Activated CD8-positive, alpha-beta memory T cell treated with anti-CD3 and anti-CD28 coated beads, Interleukin-2, amount 10 ng/mL, durations not matched to agents 7 days and 5 days (primary cell): ENCODE measurements at regions not wholly inside any gene's neighbourhood (a gene's known extent, or its start where the extent isn't known, plus 50 kb on each side); places are given as distances from the start of the nearest gene placed in this dataset.

ENCODE experiments used
- ATAC-seq: fragments of 150-1000 bp; cut with Tn5 transposase; one replicate; pipeline ENCODE4 v1.10.0; 2021; ENCODE audit warnings: moderate library complexity
- CTCF ChIA-PET: fragments of 350-600 bp; sonication (Branson Sonifier 250); formaldehyde crosslinking; loops from one replicate; lab custom pipeline; 2021; ENCODE audit warnings: antibody characterized with exemption; lab: Charles Lee
- DNase-seq: peaks from one replicate; pipeline ENCODE4 v3.0.0-alpha.2; 2020
- H3K27ac Mint-ChIP-seq: one replicate; pipeline ENCODE4 v1.8.0; 2021; ENCODE audit warnings: mild to moderate bottlenecking, mixed read lengths
- H3K27me3 Mint-ChIP-seq: one replicate; pipeline ENCODE4 v1.8.0; 2021; ENCODE audit warnings: mixed read lengths
- H3K36me3 Mint-ChIP-seq: one replicate; pipeline ENCODE4 v1.8.0; 2021; ENCODE audit warnings: mild to moderate bottlenecking, mixed read lengths
- H3K4me1 Mint-ChIP-seq: one replicate; pipeline ENCODE4 v1.8.0; 2021; ENCODE audit warnings: mixed read lengths
- H3K4me3 Mint-ChIP-seq: one replicate; pipeline ENCODE4 v1.8.0; 2021; ENCODE audit warnings: mild to moderate bottlenecking, moderate library complexity, mixed read lengths
- H3K9me3 Mint-ChIP-seq: one replicate; pipeline ENCODE4 v1.8.0; 2022; ENCODE audit warnings: low read depth, mixed read lengths

GRCh38 chr12:42855362-42855950 is 265.9 kb upstream of the PRICKLE1 start:
- H3K27ac Mint-ChIP-seq, result no peak overlapping the region
- H3K4me1 Mint-ChIP-seq, result no peaks in the 10 kb centered on the region
- no peaks in the 10 kb centered on the region for H3K9me3 Mint-ChIP-seq
- no peak overlapping the region for H3K4me3 Mint-ChIP-seq
- no peaks in the 10 kb centered on the region for H3K27me3 Mint-ChIP-seq
- H3K36me3 Mint-ChIP-seq, result no peaks in the 10 kb centered on the region
- CTCF ChIA-PET, result interaction anchor here (0.7 kb wide), 1 partner anchor 21 kb away, joined by 3 read pairs; no protein-coding TSS in a partner anchor
- ATAC-seq, result no peak
- no peak for DNase-seq

- no peaks in the 10 kb centered on the region for H3K36me3 Mint-ChIP-seq
- CTCF ChIA-PET, result no interaction called here
- H3K27ac Mint-ChIP-seq, result no peak overlapping the region
- DNase-seq (no peak), ATAC-seq (no peak)
- no peaks in the 10 kb centered on the region for H3K27me3 Mint-ChIP-seq
- H3K9me3 Mint-ChIP-seq, result no peaks in the 10 kb centered on the region
- no peak overlapping the region for H3K4me3 Mint-ChIP-seq
- H3K4me1 Mint-ChIP-seq, result no peaks in the 10 kb centered on the region
Measured at GRCh38 chr12:42854826-42855225, 265.3 kb upstream of the PRICKLE1 start.

- ATAC-seq (no peak), DNase-seq (no peak)
- CTCF ChIA-PET, result no interaction called here
- Mint-ChIP-seq H3K27me3 (no peaks in the 10 kb centered on the region), H3K4me1 (no peaks in the 10 kb centered on the region), H3K4me3 (no peak overlapping the region), H3K27ac (no peak overlapping the region), H3K36me3 (no peaks in the 10 kb centered on the region), H3K9me3 (no peaks in the 10 kb centered on the region)
Measured at GRCh38 chr12:42854208-42854607, 264.7 kb upstream of the PRICKLE1 start.

GRCh38 chr12:42853370-42854140 is 264.0 kb upstream of the PRICKLE1 start:
- DNase-seq (no peak), ATAC-seq (no peak)
- no peaks in the 10 kb centered on the region for H3K36me3 Mint-ChIP-seq
- no peak overlapping the region for H3K27ac Mint-ChIP-seq
- H3K4me3 Mint-ChIP-seq, result no peak overlapping the region
- H3K4me1 Mint-ChIP-seq, result no peaks in the 10 kb centered on the region
- H3K9me3 Mint-ChIP-seq, result no peaks in the 10 kb centered on the region
- CTCF ChIA-PET, result no interaction called here
- H3K27me3 Mint-ChIP-seq, result no peaks in the 10 kb centered on the region

GRCh38 chr12:42846782-42847181 is 257.2 kb upstream of the PRICKLE1 start:
- no peak overlapping the region for H3K27ac Mint-ChIP-seq
- no peak for DNase-seq
- H3K27me3 Mint-ChIP-seq, result no peaks in the 10 kb centered on the region
- no peak for ATAC-seq
- H3K4me3 Mint-ChIP-seq, result no peak overlapping the region
- H3K4me1 Mint-ChIP-seq, result no peaks in the 10 kb centered on the region
- H3K36me3 Mint-ChIP-seq, result no peaks in the 10 kb centered on the region
- CTCF ChIA-PET, result no interaction called here
- peaks cover 2% of the 10 kb centered on the region for H3K9me3 Mint-ChIP-seq

- Mint-ChIP-seq H3K27ac (no peak overlapping the region), H3K4me3 (no peak overlapping the region), H3K9me3 (no peaks in the 10 kb centered on the region), H3K27me3 (no peaks in the 10 kb centered on the region), H3K36me3 (no peaks in the 10 kb centered on the region), H3K4me1 (no peaks in the 10 kb centered on the region)
- CTCF ChIA-PET, result no interaction called here
- ATAC-seq (no peak), DNase-seq (no peak)
Measured at GRCh38 chr12:42834062-42834461, 244.5 kb upstream of the PRICKLE1 start.

GRCh38 chr12:42828836-42829235 is 239.3 kb upstream of the PRICKLE1 start:
- CTCF ChIA-PET, result no interaction called here
- H3K27ac Mint-ChIP-seq, result no peak overlapping the region
- no peak for DNase-seq
- H3K4me3 Mint-ChIP-seq, result no peak overlapping the region
- no peaks in the 10 kb centered on the region for H3K27me3 Mint-ChIP-seq
- peaks cover 1% of the 10 kb centered on the region for H3K9me3 Mint-ChIP-seq
- no peak for ATAC-seq
- no peaks in the 10 kb centered on the region for H3K36me3 Mint-ChIP-seq
- H3K4me1 Mint-ChIP-seq, result no peaks in the 10 kb centered on the region

GRCh38 chr12:42824327-42824726 is 234.8 kb upstream of the PRICKLE1 start:
- CTCF ChIA-PET, result no interaction called here
- DNase-seq, result no peak
- no peak for ATAC-seq

GRCh38 chr12:42823679-42824078 is 234.1 kb upstream of the PRICKLE1 start:
- H3K4me1 Mint-ChIP-seq, result no peaks in the 10 kb centered on the region
- H3K9me3 Mint-ChIP-seq, result peaks cover 2% of the 10 kb centered on the region
- no peak overlapping the region for H3K27ac Mint-ChIP-seq
- H3K36me3 Mint-ChIP-seq, result no peaks in the 10 kb centered on the region
- CTCF ChIA-PET, result no interaction called here
- H3K4me3 Mint-ChIP-seq, result no peak overlapping the region
- ATAC-seq (no peak), DNase-seq (no peak)
- no peaks in the 10 kb centered on the region for H3K27me3 Mint-ChIP-seq

More at GRCh38 chr12:42824327-42824726, 234.8 kb upstream of the PRICKLE1 start:
- peaks cover 2% of the 10 kb centered on the region for H3K9me3 Mint-ChIP-seq
- H3K27ac Mint-ChIP-seq, result no peak overlapping the region
- no peaks in the 10 kb centered on the region for H3K4me1 Mint-ChIP-seq
- H3K4me3 Mint-ChIP-seq, result no peak overlapping the region
- H3K27me3 Mint-ChIP-seq, result no peaks in the 10 kb centered on the region
- no peaks in the 10 kb centered on the region for H3K36me3 Mint-ChIP-seq

GRCh38 chr12:42819846-42820245 is 230.3 kb upstream of the PRICKLE1 start:
- no peak for DNase-seq
- no peak overlapping the region for H3K4me3 Mint-ChIP-seq
- H3K4me1 Mint-ChIP-seq, result no peaks in the 10 kb centered on the region
- peaks cover 4% of the 10 kb centered on the region for H3K9me3 Mint-ChIP-seq
- CTCF ChIA-PET, result no interaction called here
- no peak overlapping the region for H3K27ac Mint-ChIP-seq
- no peak for ATAC-seq
- no peaks in the 10 kb centered on the region for H3K36me3 Mint-ChIP-seq
- H3K27me3 Mint-ChIP-seq, result no peaks in the 10 kb centered on the region

GRCh38 chr12:42815068-42815467 is 225.5 kb upstream of the PRICKLE1 start:
- CTCF ChIA-PET, result no interaction called here
- Mint-ChIP-seq H3K9me3 (peaks cover 2% of the 10 kb centered on the region), H3K4me1 (no peaks in the 10 kb centered on the region), H3K36me3 (no peaks in the 10 kb centered on the region), H3K4me3 (no peak overlapping the region), H3K27ac (no peak overlapping the region), H3K27me3 (no peaks in the 10 kb centered on the region)
- DNase-seq, result no peak
- no peak for ATAC-seq

GRCh38 chr12:42812871-42813270 is 223.3 kb upstream of the PRICKLE1 start:
- ATAC-seq (no peak), DNase-seq (no peak)
- H3K4me3 Mint-ChIP-seq, result no peak overlapping the region
- no peaks in the 10 kb centered on the region for H3K36me3 Mint-ChIP-seq
- no peaks in the 10 kb centered on the region for H3K9me3 Mint-ChIP-seq
- CTCF ChIA-PET, result no interaction called here
- no peak overlapping the region for H3K27ac Mint-ChIP-seq
- no peaks in the 10 kb centered on the region for H3K27me3 Mint-ChIP-seq
- H3K4me1 Mint-ChIP-seq, result no peaks in the 10 kb centered on the region

- Mint-ChIP-seq H3K4me1 (no peaks in the 10 kb centered on the region), H3K4me3 (no peak overlapping the region), H3K9me3 (no peaks in the 10 kb centered on the region), H3K36me3 (no peaks in the 10 kb centered on the region), H3K27me3 (no peaks in the 10 kb centered on the region), H3K27ac (no peak overlapping the region)
- ATAC-seq (no peak), DNase-seq (no peak)
- CTCF ChIA-PET, result no interaction called here
Measured at GRCh38 chr12:42812086-42812485, 222.5 kb upstream of the PRICKLE1 start.

- no peak overlapping the region for H3K4me3 Mint-ChIP-seq
- no peaks in the 10 kb centered on the region for H3K27me3 Mint-ChIP-seq
- DNase-seq (no peak), ATAC-seq (no peak)
- no peaks in the 10 kb centered on the region for H3K4me1 Mint-ChIP-seq
- no peak overlapping the region for H3K27ac Mint-ChIP-seq
- no peaks in the 10 kb centered on the region for H3K9me3 Mint-ChIP-seq
- CTCF ChIA-PET, result no interaction called here
- H3K36me3 Mint-ChIP-seq, result no peaks in the 10 kb centered on the region
Measured at GRCh38 chr12:42810006-42810405, 220.5 kb upstream of the PRICKLE1 start.
